IMR-90 (cell line): ENCODE measurements at regions not wholly inside any gene's neighbourhood (a gene's known extent, or its start where the extent isn't known, plus 50 kb on each side); places are given as distances from the start of the nearest gene placed in this dataset.

Experiments used
- BHLHE40 ChIP-seq: fragments of 150-350 bp; IDR thresholded peaks from 2 replicates; pipeline ENCODE4 v1.6.1; 2016; ENCODE audit warnings: mild to moderate bottlenecking, low read depth, low read length
- CEBPB ChIP-seq: IDR thresholded peaks from 2 replicates; pipeline ENCODE4 v1.6.1; 2012; ENCODE audit warnings: low read depth, low read length, improper control_type of control experiment
- FOS ChIP-seq: fragments of 150-350 bp; IDR thresholded peaks from 2 replicates; pipeline ENCODE4 v1.6.1; 2016; ENCODE audit warnings: low read depth, low read length
- MXI1 ChIP-seq: IDR thresholded peaks from 2 replicates; pipeline ENCODE4 v1.6.1; 2012; ENCODE audit warnings: low read depth, mild to moderate bottlenecking, low read length, moderate library complexity, borderline replicate concordance
- POLR2A ChIP-seq: IDR thresholded peaks from 2 replicates; pipeline ENCODE4 v1.6.1; 2012; ENCODE audit warnings: mild to moderate bottlenecking, low read depth, low read length
- RCOR1 ChIP-seq: IDR thresholded peaks from 2 replicates; pipeline ENCODE4 v1.6.1; 2012; ENCODE audit warnings: mild to moderate bottlenecking, low read length, improper control_type of control experiment; ENCODE audit not compliant: insufficient replicate concordance
- RFX5 ChIP-seq: IDR thresholded peaks from 2 replicates; pipeline ENCODE4 v1.8.0; 2012; ENCODE audit warnings: low read depth, mild to moderate bottlenecking, low read length, moderate library complexity
- SMC3 ChIP-seq: fragments of 150-350 bp; IDR thresholded peaks from 2 replicates; pipeline ENCODE4 v1.6.1; 2016; ENCODE audit warnings: low read depth, mild to moderate bottlenecking, antibody characterized with exemption, low read length, moderate library complexity
- TF ChIP-seq, protein P1 (sequence below): conservative IDR thresholded peaks from 2 replicates; pipeline ENCODE4 v1.5.1; 2012; ENCODE audit warnings: mild to moderate bottlenecking, low read depth, low read length, improper control_type of control experiment
- TF ChIP-seq, protein P2 (sequence below): fragments of 150-350 bp; IDR thresholded peaks from 2 replicates; pipeline ENCODE4 v1.6.1; 2016; ENCODE audit warnings: low read depth, mild to moderate bottlenecking, low read length, moderate library complexity, borderline replicate concordance

DNA sequence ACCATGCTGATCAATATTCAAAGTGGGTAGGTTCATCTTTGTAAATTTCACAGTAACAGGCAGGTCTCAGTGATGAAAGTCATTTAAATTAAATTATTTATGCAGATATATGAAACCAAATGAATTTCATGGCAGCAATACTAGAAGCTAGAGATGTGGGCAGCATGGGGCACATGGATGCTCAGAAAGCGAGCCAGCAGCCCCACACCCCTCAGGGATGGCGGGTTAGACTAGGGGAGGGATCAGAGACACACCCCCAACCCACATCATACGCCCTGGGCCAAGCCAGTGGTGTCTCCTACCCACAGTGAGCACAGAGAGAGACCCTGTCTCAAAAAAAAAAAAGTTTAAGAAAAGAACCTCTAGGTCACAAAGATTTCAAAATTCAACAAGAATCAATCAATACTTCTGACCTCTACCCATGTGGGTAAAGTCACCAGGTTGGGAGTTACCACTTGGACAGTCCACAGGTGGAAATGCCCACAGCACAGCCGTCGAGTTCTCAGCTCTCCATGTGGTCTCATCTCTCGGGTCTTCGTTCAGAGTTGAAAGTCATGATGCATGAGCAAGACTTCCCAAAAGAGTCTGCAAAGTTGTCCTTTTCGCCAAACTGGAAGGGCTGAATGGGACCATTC, 79.3 kb upstream of the PPP2R2D start:
- TF ChIP-seq, protein P1, sequence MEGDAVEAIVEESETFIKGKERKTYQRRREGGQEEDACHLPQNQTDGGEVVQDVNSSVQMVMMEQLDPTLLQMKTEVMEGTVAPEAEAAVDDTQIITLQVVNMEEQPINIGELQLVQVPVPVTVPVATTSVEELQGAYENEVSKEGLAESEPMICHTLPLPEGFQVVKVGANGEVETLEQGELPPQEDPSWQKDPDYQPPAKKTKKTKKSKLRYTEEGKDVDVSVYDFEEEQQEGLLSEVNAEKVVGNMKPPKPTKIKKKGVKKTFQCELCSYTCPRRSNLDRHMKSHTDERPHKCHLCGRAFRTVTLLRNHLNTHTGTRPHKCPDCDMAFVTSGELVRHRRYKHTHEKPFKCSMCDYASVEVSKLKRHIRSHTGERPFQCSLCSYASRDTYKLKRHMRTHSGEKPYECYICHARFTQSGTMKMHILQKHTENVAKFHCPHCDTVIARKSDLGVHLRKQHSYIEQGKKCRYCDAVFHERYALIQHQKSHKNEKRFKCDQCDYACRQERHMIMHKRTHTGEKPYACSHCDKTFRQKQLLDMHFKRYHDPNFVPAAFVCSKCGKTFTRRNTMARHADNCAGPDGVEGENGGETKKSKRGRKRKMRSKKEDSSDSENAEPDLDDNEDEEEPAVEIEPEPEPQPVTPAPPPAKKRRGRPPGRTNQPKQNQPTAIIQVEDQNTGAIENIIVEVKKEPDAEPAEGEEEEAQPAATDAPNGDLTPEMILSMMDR, result no peak
- TF ChIP-seq RCOR1 (no peak), BHLHE40 (no peak), CEBPB (no peak), MXI1 (no peak), POLR2A (no peak), FOS (no peak), SMC3 (no peak), RFX5 (no peak)
- TF ChIP-seq, protein P2, sequence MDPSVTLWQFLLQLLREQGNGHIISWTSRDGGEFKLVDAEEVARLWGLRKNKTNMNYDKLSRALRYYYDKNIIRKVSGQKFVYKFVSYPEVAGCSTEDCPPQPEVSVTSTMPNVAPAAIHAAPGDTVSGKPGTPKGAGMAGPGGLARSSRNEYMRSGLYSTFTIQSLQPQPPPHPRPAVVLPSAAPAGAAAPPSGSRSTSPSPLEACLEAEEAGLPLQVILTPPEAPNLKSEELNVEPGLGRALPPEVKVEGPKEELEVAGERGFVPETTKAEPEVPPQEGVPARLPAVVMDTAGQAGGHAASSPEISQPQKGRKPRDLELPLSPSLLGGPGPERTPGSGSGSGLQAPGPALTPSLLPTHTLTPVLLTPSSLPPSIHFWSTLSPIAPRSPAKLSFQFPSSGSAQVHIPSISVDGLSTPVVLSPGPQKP, result no peak
